ENCODE measurements at regions not wholly inside any gene's neighbourhood (a gene's known extent, or its start where the extent isn't known, plus 50 kb on each side); places are given as distances from the start of the nearest gene placed in this dataset.

- no peaks in the 10 kb centered on the region for H3K27me3 ChIP-seq (ENCODE audit: control insufficient read depth, low read length)
- TF ChIP-seq CTCF (IDR thresholded peaks at IDR 0.05; ENCODE audit: low read depth, low read length, poor library complexity, severe bottlenecking) (no peak), EZH2phosphoT487 (IDR thresholded peaks at IDR 0.05; ENCODE audit: borderline replicate concordance, low read length) (no peak)
- H4K20me1 ChIP-seq (ENCODE audit: control insufficient read depth, insufficient read depth, low read depth, low read length): no peaks in the 10 kb centered on the region
- no peaks in the 10 kb centered on the region for H3K9me2 ChIP-seq (replicated peaks; ENCODE audit: control insufficient read depth, low read length)
- no peaks in the 10 kb centered on the region for H3K79me2 ChIP-seq (ENCODE audit: control insufficient read depth, low read length)
- no peaks in the 10 kb centered on the region for H3F3A ChIP-seq (ENCODE audit: control insufficient read depth, insufficient read depth)
- no peaks in the 10 kb centered on the region for H3K9me3 ChIP-seq (ENCODE audit: control insufficient read depth, insufficient read depth, low read length)
- no peak overlapping the region for H3K27ac ChIP-seq (ENCODE audit: low read depth, low read length)
- no peak overlapping the region for H3K4me3 ChIP-seq (ENCODE audit: low read length)
- H3K4me2 ChIP-seq (ENCODE audit: low read length): no peak overlapping the region
- H3K4me1 ChIP-seq (ENCODE audit: control insufficient read depth, low read length): no peaks in the 10 kb centered on the region
- no peaks in the 10 kb centered on the region for H3K36me3 ChIP-seq (ENCODE audit: control insufficient read depth, low read length)
Observed at GRCh38 chr4:23539969-23540569, 349.8 kb downstream of the PPARGC1A start.

GRCh38 chr4:23533859-23534258 lies 356.0 kb downstream of the PPARGC1A start:
- no peak for TF ChIP-seq CTCF (IDR thresholded peaks at IDR 0.05; ENCODE audit: low read depth, low read length, poor library complexity, severe bottlenecking)
- no peak for TF ChIP-seq EZH2phosphoT487 (IDR thresholded peaks at IDR 0.05; ENCODE audit: borderline replicate concordance, low read length)
- no peaks in the 10 kb centered on the region for H4K20me1 ChIP-seq (ENCODE audit: control insufficient read depth, insufficient read depth, low read depth, low read length)

GRCh38 chr4:23516716-23517115 lies 373.1 kb downstream of the PPARGC1A start:
- no peak overlapping the region for H3K4me2 ChIP-seq (ENCODE audit: low read length)
- H3K36me3 ChIP-seq (ENCODE audit: control insufficient read depth, low read length): no peaks in the 10 kb centered on the region
- TF ChIP-seq EZH2phosphoT487 (IDR thresholded peaks at IDR 0.05; ENCODE audit: borderline replicate concordance, low read length): no peak
- TF ChIP-seq CTCF (IDR thresholded peaks at IDR 0.05; ENCODE audit: low read depth, low read length, poor library complexity, severe bottlenecking): no peak
- H3K79me2 ChIP-seq (ENCODE audit: control insufficient read depth, low read length): no peaks in the 10 kb centered on the region
- no peaks in the 10 kb centered on the region for H3K9me3 ChIP-seq (ENCODE audit: control insufficient read depth, insufficient read depth, low read length)
- no peaks in the 10 kb centered on the region for H3K4me1 ChIP-seq (ENCODE audit: control insufficient read depth, low read length)
- no peak overlapping the region for H3K4me3 ChIP-seq (ENCODE audit: low read length)
- H3K9me2 ChIP-seq (replicated peaks; ENCODE audit: control insufficient read depth, low read length): no peaks in the 10 kb centered on the region
- H3F3A ChIP-seq (ENCODE audit: control insufficient read depth, insufficient read depth): no peaks in the 10 kb centered on the region
- H3K27me3 ChIP-seq (ENCODE audit: control insufficient read depth, low read length): no peaks in the 10 kb centered on the region
- H3K27ac ChIP-seq (ENCODE audit: low read depth, low read length): no peak overlapping the region
- H4K20me1 ChIP-seq (ENCODE audit: control insufficient read depth, insufficient read depth, low read depth, low read length): no peaks in the 10 kb centered on the region

More at GRCh38 chr4:23533859-23534258, 356.0 kb downstream of the PPARGC1A start:
- Histone ChIP-seq H3K79me2 (ENCODE audit: control insufficient read depth, low read length) (no peaks in the 10 kb centered on the region), H3K4me2 (ENCODE audit: low read length) (no peak overlapping the region), H3K9me2 (replicated peaks; ENCODE audit: control insufficient read depth, low read length) (no peaks in the 10 kb centered on the region), H3K4me3 (ENCODE audit: low read length) (no peak overlapping the region), H3F3A (ENCODE audit: control insufficient read depth, insufficient read depth) (no peaks in the 10 kb centered on the region), H3K36me3 (ENCODE audit: control insufficient read depth, low read length) (no peaks in the 10 kb centered on the region), H3K27me3 (ENCODE audit: control insufficient read depth, low read length) (no peaks in the 10 kb centered on the region), H3K9me3 (ENCODE audit: control insufficient read depth, insufficient read depth, low read length) (no peaks in the 10 kb centered on the region), H3K4me1 (ENCODE audit: control insufficient read depth, low read length) (no peaks in the 10 kb centered on the region), H3K27ac (ENCODE audit: low read depth, low read length) (no peak overlapping the region)
